Activated naive CD8-positive, alpha-beta T cell treated with anti-CD3 and anti-CD28 coated beads, Interleukin-2, amount 10 ng/mL, durations not matched to agents 7 days and 5 days (primary cell): ENCODE measurements at regions not wholly inside any gene's neighbourhood (a gene's known extent, or its start where the extent isn't known, plus 50 kb on each side); places are given as distances from the start of the nearest gene placed in this dataset.
A peak's percentile ranks its signal among the peaks of the same experiment; 100 is the strongest.

Source experiments
- ATAC-seq: fragments of 150-1000 bp; cut with Tn5 transposase; one replicate; pipeline ENCODE4 v1.10.0; 2021; ENCODE audit warnings: low read depth, moderate library complexity
- POLR2A ChIA-PET: fragments of 350-600 bp; sonication (Branson Sonifier 250); formaldehyde crosslinking; loops from one replicate; lab custom pipeline; 2021; ENCODE audit warnings: antibody characterized with exemption; lab: Charles Lee
- DNase-seq: peaks from one replicate; pipeline ENCODE4 v3.0.0; 2021
- H3K27ac Mint-ChIP-seq: one replicate; pipeline ENCODE4 v1.8.0; 2022; ENCODE audit warnings: mild to moderate bottlenecking, mixed read lengths
- H3K27me3 Mint-ChIP-seq: one replicate; pipeline ENCODE4 v1.8.0; 2022; ENCODE audit warnings: mild to moderate bottlenecking, moderate library complexity, mixed read lengths
- H3K36me3 Mint-ChIP-seq: one replicate; pipeline ENCODE4 v1.8.0; 2021; ENCODE audit warnings: mild to moderate bottlenecking, mixed read lengths
- H3K4me1 Mint-ChIP-seq: one replicate; pipeline ENCODE4 v1.8.0; 2021; ENCODE audit warnings: mixed read lengths
- H3K4me3 Mint-ChIP-seq: one replicate; pipeline ENCODE4 v1.8.0; 2022; ENCODE audit warnings: mild to moderate bottlenecking, moderate library complexity, mixed read lengths
- H3K9me3 Mint-ChIP-seq: one replicate; pipeline ENCODE4 v1.8.0; 2021; ENCODE audit warnings: mixed read lengths

- POLR2A ChIA-PET = no interaction called here
- DNase-seq (no peak), ATAC-seq (no peak)
- Mint-ChIP-seq H3K4me1 (no peaks in the 10 kb centered on the region), H3K27me3 (no peaks in the 10 kb centered on the region), H3K36me3 (no peaks in the 10 kb centered on the region), H3K9me3 (no peaks in the 10 kb centered on the region), H3K27ac (no peak overlapping the region), H3K4me3 (no peak overlapping the region)
Measured at GRCh38 chr10:22875581-22875980, 52.3 kb upstream of the ARMC3 start.

- no peak overlapping the region for H3K4me3 Mint-ChIP-seq
- DNase-seq (no peak), ATAC-seq (no peak)
- H3K36me3 Mint-ChIP-seq = no peaks in the 10 kb centered on the region
- POLR2A ChIA-PET = no interaction called here
- no peaks in the 10 kb centered on the region for H3K27me3 Mint-ChIP-seq
- no peaks in the 10 kb centered on the region for H3K9me3 Mint-ChIP-seq
- H3K27ac Mint-ChIP-seq = no peak overlapping the region
- H3K4me1 Mint-ChIP-seq = no peaks in the 10 kb centered on the region
Measured at GRCh38 chr10:22874189-22874854, 53.5 kb upstream of the ARMC3 start.

GRCh38 chr10:22856444-22857074 is 71.3 kb upstream of the ARMC3 start:
- POLR2A ChIA-PET = no interaction called here
- Mint-ChIP-seq H3K9me3 (no peaks in the 10 kb centered on the region), H3K27ac (no peak overlapping the region), H3K27me3 (no peaks in the 10 kb centered on the region), H3K4me3 (no peak overlapping the region), H3K36me3 (no peaks in the 10 kb centered on the region), H3K4me1 (peaks cover 1% of the 10 kb centered on the region)
- DNase-seq (no peak), ATAC-seq (no peak)

- Mint-ChIP-seq H3K4me3 (no peak overlapping the region), H3K4me1 (peaks cover 4% of the 10 kb centered on the region), H3K27ac (no peak overlapping the region), H3K9me3 (no peaks in the 10 kb centered on the region), H3K27me3 (no peaks in the 10 kb centered on the region), H3K36me3 (no peaks in the 10 kb centered on the region)
- ATAC-seq (no peak), DNase-seq (no peak)
- POLR2A ChIA-PET = no interaction called here
Measured at GRCh38 chr10:22854935-22855421, 72.9 kb upstream of the ARMC3 start.

GRCh38 chr10:22853906-22854447 is 73.9 kb upstream of the ARMC3 start:
- ATAC-seq (no peak), DNase-seq (no peak)
- POLR2A ChIA-PET = no interaction called here
- peaks cover 6% of the 10 kb centered on the region for H3K4me1 Mint-ChIP-seq
- H3K36me3 Mint-ChIP-seq = no peaks in the 10 kb centered on the region
- H3K27me3 Mint-ChIP-seq = no peaks in the 10 kb centered on the region
- H3K9me3 Mint-ChIP-seq = no peaks in the 10 kb centered on the region
- H3K27ac Mint-ChIP-seq = no peak overlapping the region
- H3K4me3 Mint-ChIP-seq = no peak overlapping the region

- no peaks in the 10 kb centered on the region for H3K36me3 Mint-ChIP-seq
- no peak for ATAC-seq
- H3K4me3 Mint-ChIP-seq = no peak overlapping the region
- no peaks in the 10 kb centered on the region for H3K9me3 Mint-ChIP-seq
- POLR2A ChIA-PET = no interaction called here
- H3K4me1 Mint-ChIP-seq = peaks cover 6% of the 10 kb centered on the region
- H3K27ac Mint-ChIP-seq = no peak overlapping the region
- no peak for DNase-seq
- H3K27me3 Mint-ChIP-seq = no peaks in the 10 kb centered on the region
Measured at GRCh38 chr10:22852712-22853353, 75.0 kb upstream of the ARMC3 start.

GRCh38 chr10:22851865-22852239 is 76.0 kb upstream of the ARMC3 start:
- H3K4me1 Mint-ChIP-seq = peaks cover 6% of the 10 kb centered on the region
- H3K27me3 Mint-ChIP-seq = no peaks in the 10 kb centered on the region
- no peak overlapping the region for H3K4me3 Mint-ChIP-seq
- ATAC-seq (no peak), DNase-seq (no peak)
- H3K9me3 Mint-ChIP-seq = no peaks in the 10 kb centered on the region
- H3K36me3 Mint-ChIP-seq = no peaks in the 10 kb centered on the region
- no peak overlapping the region for H3K27ac Mint-ChIP-seq
- POLR2A ChIA-PET = no interaction called here

GRCh38 chr10:22850541-22850940 is 77.3 kb upstream of the ARMC3 start:
- POLR2A ChIA-PET = no interaction called here
- Mint-ChIP-seq H3K9me3 (no peaks in the 10 kb centered on the region), H3K27ac (no peak overlapping the region), H3K27me3 (no peaks in the 10 kb centered on the region), H3K4me1 (peaks cover 6% of the 10 kb centered on the region), H3K36me3 (no peaks in the 10 kb centered on the region), H3K4me3 (no peak overlapping the region)
- ATAC-seq (no peak), DNase-seq (no peak)

- Mint-ChIP-seq H3K4me1 (peaks cover 5% of the 10 kb centered on the region), H3K9me3 (no peaks in the 10 kb centered on the region), H3K36me3 (no peaks in the 10 kb centered on the region), H3K27ac (no peak overlapping the region), H3K27me3 (no peaks in the 10 kb centered on the region), H3K4me3 (peak overlapping the region; percentile 46)
- POLR2A ChIA-PET = no interaction called here
- ATAC-seq (no peak), DNase-seq (no peak)
Measured at GRCh38 chr10:22849077-22849805, 78.6 kb upstream of the ARMC3 start.

- ATAC-seq (no peak), DNase-seq (no peak)
- H3K4me1 Mint-ChIP-seq = peaks cover 4% of the 10 kb centered on the region
- H3K27me3 Mint-ChIP-seq = no peaks in the 10 kb centered on the region
- H3K4me3 Mint-ChIP-seq = no peak overlapping the region
- H3K27ac Mint-ChIP-seq = no peak overlapping the region
- POLR2A ChIA-PET = no interaction called here
- no peaks in the 10 kb centered on the region for H3K36me3 Mint-ChIP-seq
- no peaks in the 10 kb centered on the region for H3K9me3 Mint-ChIP-seq
Measured at GRCh38 chr10:22848509-22848908, 79.3 kb upstream of the ARMC3 start.

GRCh38 chr10:22846294-22846693 is 81.6 kb upstream of the ARMC3 start:
- POLR2A ChIA-PET = no interaction called here
- no peak overlapping the region for H3K27ac Mint-ChIP-seq
- ATAC-seq (no peak), DNase-seq (no peak)
- H3K9me3 Mint-ChIP-seq = no peaks in the 10 kb centered on the region
- no peaks in the 10 kb centered on the region for H3K27me3 Mint-ChIP-seq
- H3K4me1 Mint-ChIP-seq = peaks cover 4% of the 10 kb centered on the region
- H3K36me3 Mint-ChIP-seq = no peaks in the 10 kb centered on the region
- no peak overlapping the region for H3K4me3 Mint-ChIP-seq

- Mint-ChIP-seq H3K27ac (no peak overlapping the region), H3K4me3 (no peak overlapping the region)
- POLR2A ChIA-PET = no interaction called here
Measured at GRCh38 chr10:22839639-22840038, 88.2 kb upstream of the ARMC3 start.

GRCh38 chr10:22837771-22838170 is 90.1 kb upstream of the ARMC3 start:
- Mint-ChIP-seq H3K27me3 (no peaks in the 10 kb centered on the region), H3K36me3 (no peaks in the 10 kb centered on the region), H3K27ac (no peak overlapping the region), H3K4me1 (peaks cover 3% of the 10 kb centered on the region), H3K4me3 (no peak overlapping the region), H3K9me3 (peaks cover 4% of the 10 kb centered on the region)
- POLR2A ChIA-PET = no interaction called here
- ATAC-seq = no peak
- no peak for DNase-seq

More at GRCh38 chr10:22839639-22840038, 88.2 kb upstream of the ARMC3 start:
- Mint-ChIP-seq H3K9me3 (peaks cover 4% of the 10 kb centered on the region), H3K27me3 (no peaks in the 10 kb centered on the region), H3K36me3 (no peaks in the 10 kb centered on the region), H3K4me1 (peaks cover 3% of the 10 kb centered on the region)
- no peak for ATAC-seq
- DNase-seq = no peak
